ENCODE measurements at regions not wholly inside any gene's neighbourhood (a gene's known extent, or its start where the extent isn't known, plus 50 kb on each side); places are given as distances from the start of the nearest gene placed in this dataset.

GRCh38 chr2:196399722-196400691, 228.6 kb upstream of the STK17B start:
- WGBS = 24% methylated on average over 5 of the region's 5 CpGs
- Histone ChIP-seq H3K4me1 (ENCODE audit: insufficient read depth) (no peaks in the 10 kb centered on the region), H3K36me3 (ENCODE audit: insufficient read depth) (no peaks in the 10 kb centered on the region), H3K27ac (ENCODE audit: low read depth) (no peak overlapping the region), H3K4me3 (ENCODE audit: low read depth, low read length) (no peak overlapping the region)
- DNase-seq (ENCODE audit: extremely low spot score) = peak; percentile 28

- Histone ChIP-seq H3K27ac (ENCODE audit: low read depth) (no peak overlapping the region), H3K36me3 (ENCODE audit: insufficient read depth) (no peaks in the 10 kb centered on the region), H3K4me1 (ENCODE audit: insufficient read depth) (no peaks in the 10 kb centered on the region), H3K4me3 (ENCODE audit: low read depth, low read length) (no peak overlapping the region)
- WGBS = 15% methylated on average over 1 of the region's 1 CpG
- no peak for DNase-seq (ENCODE audit: extremely low spot score)
These were observed 232.1 kb upstream of the STK17B start for GRCh38 chr2:196403471-196403870.

- Histone ChIP-seq H3K4me3 (ENCODE audit: low read depth, low read length) (no peak overlapping the region), H3K4me1 (ENCODE audit: insufficient read depth) (no peaks in the 10 kb centered on the region), H3K27ac (ENCODE audit: low read depth) (no peak overlapping the region), H3K36me3 (ENCODE audit: insufficient read depth) (no peaks in the 10 kb centered on the region)
- no peak for DNase-seq (ENCODE audit: extremely low spot score)
These were observed 232.9 kb upstream of the STK17B start for GRCh38 chr2:196404276-196404675.

GRCh38 chr2:196407675-196408264, 231.7 kb upstream of the CCDC150 start:
- 95% methylated on average over 1 of the region's 1 CpG for WGBS
- no peaks in the 10 kb centered on the region for H3K36me3 ChIP-seq (ENCODE audit: insufficient read depth)
- H3K4me3 ChIP-seq (ENCODE audit: low read depth, low read length) = no peak overlapping the region
- no peak for DNase-seq (ENCODE audit: extremely low spot score)
- H3K4me1 ChIP-seq (ENCODE audit: insufficient read depth) = no peaks in the 10 kb centered on the region
- no peak overlapping the region for H3K27ac ChIP-seq (ENCODE audit: low read depth)

GRCh38 chr2:196409376-196409775, 230.1 kb upstream of the CCDC150 start:
- no peak overlapping the region for H3K4me3 ChIP-seq (ENCODE audit: low read depth, low read length)

GRCh38 chr2:196410008-196410407, 229.5 kb upstream of the CCDC150 start:
- Histone ChIP-seq H3K27ac (ENCODE audit: low read depth) (no peak overlapping the region), H3K4me3 (ENCODE audit: low read depth, low read length) (no peak overlapping the region), H3K4me1 (ENCODE audit: insufficient read depth) (no peaks in the 10 kb centered on the region), H3K36me3 (ENCODE audit: insufficient read depth) (no peaks in the 10 kb centered on the region)
- no peak for DNase-seq (ENCODE audit: extremely low spot score)
- whole genome bisulfite sequencing = 46% methylated on average over 1 of the region's 1 CpG

More at GRCh38 chr2:196409376-196409775, 230.1 kb upstream of the CCDC150 start:
- H3K4me1 ChIP-seq (ENCODE audit: insufficient read depth) = no peaks in the 10 kb centered on the region
- H3K36me3 ChIP-seq (ENCODE audit: insufficient read depth) = no peaks in the 10 kb centered on the region
- H3K27ac ChIP-seq (ENCODE audit: low read depth) = no peak overlapping the region
- 91% methylated on average over 3 of the region's 3 CpGs for WGBS
- DNase-seq (ENCODE audit: extremely low spot score) = no peak

- H3K27ac ChIP-seq (ENCODE audit: low read depth) = no peak overlapping the region
- H3K4me3 ChIP-seq (ENCODE audit: low read depth, low read length) = no peak overlapping the region
- no peaks in the 10 kb centered on the region for H3K36me3 ChIP-seq (ENCODE audit: insufficient read depth)
- 75% methylated on average over 6 of the region's 6 CpGs for WGBS
- H3K4me1 ChIP-seq (ENCODE audit: insufficient read depth) = no peaks in the 10 kb centered on the region
- no peak for DNase-seq (ENCODE audit: extremely low spot score)
These were observed 225.7 kb upstream of the CCDC150 start for GRCh38 chr2:196413821-196414274.

- no peak for DNase-seq (ENCODE audit: extremely low spot score)
- H3K36me3 ChIP-seq (ENCODE audit: insufficient read depth) = no peaks in the 10 kb centered on the region
- WGBS = 69% methylated on average over 5 of the region's 5 CpGs
- no peak overlapping the region for H3K4me3 ChIP-seq (ENCODE audit: low read depth, low read length)
- H3K27ac ChIP-seq (ENCODE audit: low read depth) = no peak overlapping the region
- no peaks in the 10 kb centered on the region for H3K4me1 ChIP-seq (ENCODE audit: insufficient read depth)
These were observed 224.1 kb upstream of the CCDC150 start for GRCh38 chr2:196415384-196415783.

- H3K27ac ChIP-seq (ENCODE audit: low read depth) = no peak overlapping the region
- 90% methylated on average over 3 of the region's 3 CpGs for WGBS
- DNase-seq (ENCODE audit: extremely low spot score) = no peak
- H3K36me3 ChIP-seq (ENCODE audit: insufficient read depth) = no peaks in the 10 kb centered on the region
- no peak overlapping the region for H3K4me3 ChIP-seq (ENCODE audit: low read depth, low read length)
- no peaks in the 10 kb centered on the region for H3K4me1 ChIP-seq (ENCODE audit: insufficient read depth)
These were observed 219.4 kb upstream of the CCDC150 start for GRCh38 chr2:196420143-196420542.

GRCh38 chr2:196421880-196422279, 217.6 kb upstream of the CCDC150 start:
- 94% methylated on average over 3 of the region's 3 CpGs for WGBS
- H3K4me1 ChIP-seq (ENCODE audit: insufficient read depth) = no peaks in the 10 kb centered on the region
- H3K4me3 ChIP-seq (ENCODE audit: low read depth, low read length) = no peak overlapping the region
- H3K27ac ChIP-seq (ENCODE audit: low read depth) = no peak overlapping the region
- no peak for DNase-seq (ENCODE audit: extremely low spot score)
- H3K36me3 ChIP-seq (ENCODE audit: insufficient read depth) = no peaks in the 10 kb centered on the region

- Histone ChIP-seq H3K27ac (ENCODE audit: low read depth) (no peak overlapping the region), H3K36me3 (ENCODE audit: insufficient read depth) (no peaks in the 10 kb centered on the region), H3K4me3 (ENCODE audit: low read depth, low read length) (no peak overlapping the region), H3K4me1 (ENCODE audit: insufficient read depth) (no peaks in the 10 kb centered on the region)
- no peak for DNase-seq (ENCODE audit: extremely low spot score)
- WGBS = 68% methylated on average over 2 of the region's 2 CpGs
These were observed 217.2 kb upstream of the CCDC150 start for GRCh38 chr2:196422361-196422760.

- no peaks in the 10 kb centered on the region for H3K36me3 ChIP-seq (ENCODE audit: insufficient read depth)
- no peaks in the 10 kb centered on the region for H3K4me1 ChIP-seq (ENCODE audit: insufficient read depth)
- no peak overlapping the region for H3K4me3 ChIP-seq (ENCODE audit: low read depth, low read length)
- no peak overlapping the region for H3K27ac ChIP-seq (ENCODE audit: low read depth)
- DNase-seq (ENCODE audit: extremely low spot score) = no peak
- WGBS = 100% methylated on average over 1 of the region's 1 CpG
These were observed 213.4 kb upstream of the CCDC150 start for GRCh38 chr2:196426122-196426521.

GRCh38 chr2:196427986-196428634, 211.4 kb upstream of the CCDC150 start:
- H3K36me3 ChIP-seq (ENCODE audit: insufficient read depth) = no peaks in the 10 kb centered on the region
- no peak for DNase-seq (ENCODE audit: extremely low spot score)

GRCh38 chr2:196431076-196431475, 208.4 kb upstream of the CCDC150 start:
- no peak for DNase-seq (ENCODE audit: extremely low spot score)
- no peak overlapping the region for H3K27ac ChIP-seq (ENCODE audit: low read depth)

More at GRCh38 chr2:196427986-196428634, 211.4 kb upstream of the CCDC150 start:
- 17% methylated on average over 2 of the region's 2 CpGs for WGBS
- no peak overlapping the region for H3K27ac ChIP-seq (ENCODE audit: low read depth)
- no peaks in the 10 kb centered on the region for H3K4me1 ChIP-seq (ENCODE audit: insufficient read depth)
- H3K4me3 ChIP-seq (ENCODE audit: low read depth, low read length) = no peak overlapping the region

More at GRCh38 chr2:196431076-196431475, 208.4 kb upstream of the CCDC150 start:
- no peak overlapping the region for H3K4me3 ChIP-seq (ENCODE audit: low read depth, low read length)
- 44% methylated on average over 2 of the region's 2 CpGs for WGBS
- H3K4me1 ChIP-seq (ENCODE audit: insufficient read depth) = no peaks in the 10 kb centered on the region
- H3K36me3 ChIP-seq (ENCODE audit: insufficient read depth) = no peaks in the 10 kb centered on the region

All from urinary bladder (tissue), 3 donors.